LNCaP clone FGC (cell line): ENCODE measurements at regions not wholly inside any gene's neighbourhood (a gene's known extent, or its start where the extent isn't known, plus 50 kb on each side); places are given as distances from the start of the nearest gene placed in this dataset.

Experiments used
- DNase-seq: peaks from one replicate; pipeline ENCODE4 v3.0.0-alpha.2; 2011; ENCODE audit warnings: low read depth
- H3K4me3 ChIP-seq: 2 replicates; pipeline ENCODE4 v1.5.1; 2011; ENCODE audit warnings: mild to moderate bottlenecking, low read depth, low read length, control low read depth
- CTCF ChIP-seq: IDR thresholded peaks from 2 replicates; pipeline ENCODE4 v1.5.1; 2012; ENCODE audit warnings: mild to moderate bottlenecking; ENCODE audit not compliant: control insufficient read depth, insufficient read depth; ENCODE audit errors: extremely low read depth

GRCh38 chr2:133737242-133737993 is 169.2 kb upstream of the NCKAP5 start:
- no peak for DNase-seq
- no peak for TF ChIP-seq CTCF
- no peak overlapping the region for H3K4me3 ChIP-seq

GRCh38 chr2:133739039-133739438 is 170.8 kb upstream of the NCKAP5 start:
- no peak for TF ChIP-seq CTCF
- DNase-seq = no peak
- no peak overlapping the region for H3K4me3 ChIP-seq

GRCh38 chr2:133740500-133740899 is 172.2 kb upstream of the NCKAP5 start:
- no peak for TF ChIP-seq CTCF
- no peak for DNase-seq
- no peak overlapping the region for H3K4me3 ChIP-seq

GRCh38 chr2:133748007-133748700 is 179.9 kb upstream of the NCKAP5 start:
- TF ChIP-seq CTCF = no peak
- H3K4me3 ChIP-seq = no peak overlapping the region
- no peak for DNase-seq

GRCh38 chr2:133753665-133754064 is 185.4 kb upstream of the NCKAP5 start:
- H3K4me3 ChIP-seq = no peak overlapping the region
- TF ChIP-seq CTCF = no peak
- no peak for DNase-seq

GRCh38 chr2:133755480-133756300 is 187.4 kb upstream of the NCKAP5 start:
- H3K4me3 ChIP-seq = no peak overlapping the region
- DNase-seq = no peak
- TF ChIP-seq CTCF = no peak
